HCEC 1CT (cell line): ENCODE measurements at regions not wholly inside any gene's neighbourhood (a gene's known extent, or its start where the extent isn't known, plus 50 kb on each side); places are given as distances from the start of the nearest gene placed in this dataset.

Source experiments
- DNase-seq: peaks from one replicate; pipeline ENCODE4 v3.0.0-alpha.2; 2017

GRCh38 chr10:8438603-8439002 is 384.1 kb downstream of the GATA3 start:
- no peak for DNase-seq

GRCh38 chr10:8439040-8439439 is 384.6 kb downstream of the GATA3 start:
- DNase-seq = no peak

DNA sequence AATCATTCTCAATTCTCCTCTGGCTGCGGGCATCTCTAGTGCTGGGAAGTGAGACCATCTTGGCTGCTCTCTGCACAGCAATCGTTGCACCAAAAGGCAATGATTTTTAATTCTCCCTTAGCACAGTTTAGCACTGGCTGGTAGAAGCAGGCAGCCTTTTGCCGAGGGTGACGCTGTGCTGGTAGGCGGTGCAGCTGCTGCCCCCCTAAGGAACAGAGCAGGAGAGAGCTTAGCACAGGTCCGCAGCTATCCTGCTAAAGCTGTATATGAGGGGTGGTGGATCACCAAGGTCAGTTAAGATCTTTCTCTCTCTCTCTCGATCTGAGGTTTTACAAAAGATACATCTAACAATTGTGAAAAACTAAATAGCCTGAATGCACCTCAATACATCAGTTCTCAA is 390.1 kb downstream of the GATA3 start:
- no peak for DNase-seq

- no peak for DNase-seq
Measured at GRCh38 chr10:8445353-8445752, 390.9 kb downstream of the GATA3 start.

DNA sequence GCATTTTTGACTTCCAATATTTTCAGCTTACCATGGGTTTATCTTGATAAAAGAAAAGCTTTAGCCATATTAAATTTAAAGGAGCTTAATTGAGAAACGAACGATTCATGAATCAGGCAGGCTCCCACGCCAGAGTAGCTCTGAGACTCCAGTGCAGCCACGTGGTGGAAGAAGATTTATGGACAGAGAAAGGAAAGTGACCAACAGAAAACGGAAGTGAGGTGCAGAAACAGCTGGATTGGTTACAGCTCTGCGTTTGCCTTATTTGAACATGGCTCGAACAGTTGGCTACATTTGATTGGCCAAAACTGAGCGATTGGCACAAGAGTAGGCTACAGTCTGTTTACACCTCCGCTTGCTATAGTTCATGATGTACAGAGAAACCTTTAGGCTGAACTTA is 395.4 kb downstream of the GATA3 start:
- DNase-seq = no peak

GRCh38 chr10:8453587-8453986 is 399.1 kb downstream of the GATA3 start:
- no peak for DNase-seq

DNA sequence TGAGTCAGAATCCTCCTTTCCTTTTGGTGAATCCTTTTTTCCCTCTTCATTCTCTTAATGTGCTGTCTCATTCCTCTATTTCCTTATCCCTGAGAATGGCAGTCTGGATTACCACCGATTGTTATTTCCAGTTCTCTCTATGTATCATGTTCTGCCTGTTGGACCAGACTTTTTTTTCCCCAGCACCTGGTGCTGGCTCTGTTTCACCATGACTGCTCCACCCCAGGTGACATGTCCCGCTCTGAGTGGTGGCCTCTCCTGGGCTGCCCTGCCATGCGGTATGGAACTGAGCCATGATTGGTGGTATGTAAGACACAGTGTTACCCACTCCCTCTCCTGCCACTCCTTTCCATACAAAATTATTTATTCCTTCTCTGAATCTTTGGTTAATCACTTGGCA is 399.9 kb downstream of the GATA3 start:
- DNase-seq = no peak

- no peak for DNase-seq
Measured at GRCh38 chr10:8455181-8455580, 400.7 kb downstream of the GATA3 start.

GRCh38 chr10:8456386-8456785 is 401.9 kb downstream of the GATA3 start:
- DNase-seq = no peak

- no peak for DNase-seq
Measured at GRCh38 chr10:8460626-8461025, 406.1 kb downstream of the GATA3 start.

DNA sequence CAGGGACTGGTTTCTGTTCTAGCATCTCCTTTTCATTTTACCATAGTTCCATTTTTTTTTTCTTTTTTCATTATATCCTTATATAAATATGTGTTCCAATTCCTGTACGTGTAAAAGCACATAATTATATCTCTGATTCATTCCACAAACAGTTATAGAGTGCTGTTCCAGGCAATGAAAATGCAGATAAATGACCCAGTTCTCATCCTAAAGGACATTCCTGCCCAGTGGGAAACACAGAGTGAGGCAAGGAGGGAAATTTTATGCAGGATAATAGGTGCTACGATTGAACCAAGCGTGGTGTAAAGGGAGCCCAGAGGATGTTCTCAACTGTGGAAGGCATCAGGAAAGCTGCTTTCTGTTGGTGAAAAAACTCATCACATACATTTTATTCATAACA is 408.1 kb downstream of the GATA3 start:
- no peak for DNase-seq

DNA sequence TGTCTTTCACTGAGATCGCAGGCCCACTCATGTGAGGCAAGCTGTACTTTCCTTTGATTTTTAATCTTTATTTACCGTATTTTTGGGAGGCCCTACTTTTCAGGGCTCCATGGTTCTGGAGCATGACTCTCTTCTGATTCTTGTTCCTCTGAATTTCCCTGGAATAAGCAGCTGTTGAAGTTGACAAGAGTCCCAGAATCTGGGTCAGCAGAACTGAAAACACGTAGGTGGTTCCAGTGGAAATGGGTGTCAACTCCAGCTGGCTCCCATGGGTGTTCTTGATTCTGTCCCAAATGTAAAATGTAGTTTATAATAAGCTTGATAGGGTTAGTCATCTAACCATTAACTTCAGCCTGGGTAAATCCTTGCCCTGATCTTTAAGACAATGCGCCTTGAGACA is 409.4 kb downstream of the GATA3 start:
- DNase-seq = no peak

GRCh38 chr10:8468477-8468876 is 414.0 kb downstream of the GATA3 start:
- DNase-seq = no peak

DNA sequence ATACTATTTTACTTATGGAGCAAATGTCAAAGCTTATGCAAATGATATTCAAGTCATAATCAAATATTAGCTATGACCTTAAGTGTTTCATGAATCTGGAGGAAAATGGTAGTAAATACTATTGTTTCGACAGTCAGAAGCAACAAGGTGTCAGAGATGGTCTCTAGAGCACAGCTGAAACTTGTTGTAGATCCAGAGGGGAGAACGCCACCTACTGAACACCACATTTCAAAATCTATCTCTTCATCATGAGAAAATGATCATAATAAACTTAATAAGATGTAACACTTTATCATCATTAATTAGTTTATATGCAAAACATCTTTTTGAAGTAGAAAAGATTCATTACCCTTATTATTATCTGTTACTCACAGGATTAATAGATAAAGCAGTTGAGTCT is 418.7 kb downstream of the GATA3 start:
- no peak for DNase-seq

DNA sequence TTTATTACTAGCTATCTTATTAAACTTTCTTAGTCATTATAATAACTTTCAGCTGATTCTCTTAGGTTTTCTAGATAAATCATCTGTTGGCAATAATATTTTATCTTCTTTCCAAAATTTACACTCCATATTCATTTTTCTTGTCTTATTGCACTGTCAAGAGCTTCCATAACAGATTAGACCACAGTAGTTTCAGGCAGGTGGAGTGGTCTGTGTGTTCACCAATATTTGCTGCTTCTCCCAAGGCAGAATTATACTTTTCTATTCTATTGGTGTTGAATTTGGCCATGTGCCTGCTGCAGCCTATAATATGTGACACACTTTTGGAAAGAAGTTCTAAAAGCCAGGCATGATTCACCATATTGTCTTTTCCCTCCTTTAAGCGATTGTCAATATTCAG is 422.8 kb downstream of the GATA3 start:
- DNase-seq = no peak

DNA sequence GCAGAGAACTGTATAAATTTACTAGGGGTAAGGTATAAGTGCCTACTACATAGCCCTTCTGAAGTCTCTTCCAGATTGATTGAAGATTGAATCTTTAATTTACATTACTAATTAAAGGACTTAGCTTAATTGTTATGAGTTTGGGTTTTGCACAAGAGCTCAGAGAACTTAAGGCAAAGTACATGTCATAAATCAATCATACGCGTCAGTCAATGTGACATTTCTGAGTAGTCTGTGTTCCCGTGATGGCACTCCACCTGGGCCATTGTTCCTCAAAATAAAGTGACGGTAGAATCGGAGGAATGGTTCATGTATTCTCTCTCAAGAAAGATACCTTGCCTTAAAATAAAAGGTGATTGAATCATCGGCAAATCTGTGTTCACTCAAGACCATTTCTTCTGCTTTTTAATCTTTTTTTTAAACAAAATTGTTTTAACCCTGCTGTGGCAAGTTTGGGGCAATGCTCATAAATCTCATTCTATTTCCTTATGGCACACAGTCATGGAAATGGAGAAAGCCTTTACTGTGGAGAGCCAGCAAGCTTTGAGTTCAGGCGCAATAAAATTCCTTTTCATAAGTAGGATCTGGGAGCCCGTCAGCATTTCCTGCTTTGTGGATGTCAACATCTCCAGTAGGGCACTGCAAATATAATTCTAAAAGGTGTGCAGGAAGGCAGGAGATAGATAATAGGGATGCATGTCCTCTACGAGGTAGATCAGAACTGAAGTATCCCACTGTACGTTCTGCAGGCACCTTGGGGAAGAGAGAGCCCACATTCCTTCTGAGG is 427.4 kb downstream of the GATA3 start:
- no peak for DNase-seq

GRCh38 chr10:8485032-8485431 is 430.5 kb downstream of the GATA3 start:
- DNase-seq = no peak

DNA sequence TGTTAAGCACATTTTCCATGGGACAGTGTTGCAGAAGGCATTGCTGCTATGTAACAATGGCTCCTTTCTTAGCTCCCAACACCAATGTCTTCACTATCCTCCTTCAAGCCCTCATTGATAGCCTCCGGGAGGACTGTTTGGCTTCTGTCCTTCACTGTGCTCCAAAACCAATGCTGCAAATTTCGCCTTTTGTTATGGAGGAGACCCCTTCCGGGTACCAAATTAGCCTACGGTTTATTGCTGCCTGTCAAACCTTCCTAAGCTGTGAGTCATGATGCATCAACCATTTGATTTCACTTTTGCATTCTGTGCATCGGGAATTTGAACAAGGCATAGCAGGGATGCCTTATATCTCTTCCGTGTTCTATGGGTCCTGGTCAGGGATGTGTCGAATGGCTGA is 432.9 kb downstream of the GATA3 start:
- DNase-seq = no peak

DNA sequence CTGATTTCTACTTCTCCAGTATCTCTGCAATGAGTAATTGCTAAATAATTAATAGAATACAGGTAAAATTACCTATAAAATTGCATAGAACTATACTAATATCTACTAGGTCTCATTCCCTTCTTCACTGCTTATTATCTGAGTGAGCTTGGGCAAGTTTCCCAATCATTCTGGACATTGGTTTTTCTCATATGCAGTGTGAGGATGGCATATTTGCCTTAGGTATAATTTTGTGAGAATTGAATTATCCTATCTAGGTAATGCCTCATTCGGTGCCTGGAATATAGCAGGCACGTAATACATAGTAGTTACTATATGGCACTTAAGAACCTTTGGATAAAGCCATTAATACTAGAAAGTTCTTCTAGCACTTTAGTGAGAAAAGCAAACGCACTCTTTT is 434.7 kb downstream of the GATA3 start:
- DNase-seq = no peak

- DNase-seq = no peak
Measured at GRCh38 chr10:8489823-8490222, 435.3 kb downstream of the GATA3 start.

DNA sequence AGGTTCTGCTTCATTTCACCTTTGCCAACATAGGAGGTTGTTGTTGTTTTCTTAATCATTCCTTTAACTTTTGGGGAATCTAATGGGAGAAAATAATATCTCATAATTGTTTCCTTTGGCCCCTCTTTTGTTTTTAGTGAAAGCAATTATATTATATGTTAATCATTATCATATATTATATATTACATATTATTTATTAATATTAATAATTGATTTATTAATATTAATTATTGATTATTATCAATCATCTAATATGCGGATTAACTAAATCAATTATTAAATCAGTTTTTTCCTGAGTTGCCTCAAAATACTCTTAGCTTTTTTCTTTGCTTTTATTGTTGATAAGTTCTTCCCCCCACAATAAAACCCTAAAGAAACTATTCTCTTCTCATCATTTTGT is 443.8 kb downstream of the GATA3 start:
- no peak for DNase-seq

- DNase-seq = no peak
Measured at GRCh38 chr10:8498881-8499280, 444.4 kb downstream of the GATA3 start.

DNA sequence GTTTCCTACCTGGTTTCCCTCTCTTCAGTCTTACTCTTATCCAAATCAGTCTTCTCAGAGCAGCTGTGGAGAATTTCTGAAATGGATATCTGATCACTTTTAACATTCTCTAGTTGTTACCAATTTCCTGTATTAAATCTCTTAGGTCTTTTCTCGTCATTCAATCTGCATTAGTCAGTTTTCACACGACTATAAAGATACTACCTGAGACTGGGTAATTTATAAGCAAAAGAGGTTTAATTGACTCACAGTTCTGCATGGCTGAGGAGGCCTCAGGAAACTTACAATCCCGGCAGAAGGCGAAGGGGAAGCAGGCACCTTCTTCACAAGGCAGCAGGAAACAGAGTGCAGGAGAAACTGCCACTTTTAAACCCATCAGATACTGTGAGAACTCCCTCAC is 444.8 kb downstream of the GATA3 start:
- no peak for DNase-seq

DNA sequence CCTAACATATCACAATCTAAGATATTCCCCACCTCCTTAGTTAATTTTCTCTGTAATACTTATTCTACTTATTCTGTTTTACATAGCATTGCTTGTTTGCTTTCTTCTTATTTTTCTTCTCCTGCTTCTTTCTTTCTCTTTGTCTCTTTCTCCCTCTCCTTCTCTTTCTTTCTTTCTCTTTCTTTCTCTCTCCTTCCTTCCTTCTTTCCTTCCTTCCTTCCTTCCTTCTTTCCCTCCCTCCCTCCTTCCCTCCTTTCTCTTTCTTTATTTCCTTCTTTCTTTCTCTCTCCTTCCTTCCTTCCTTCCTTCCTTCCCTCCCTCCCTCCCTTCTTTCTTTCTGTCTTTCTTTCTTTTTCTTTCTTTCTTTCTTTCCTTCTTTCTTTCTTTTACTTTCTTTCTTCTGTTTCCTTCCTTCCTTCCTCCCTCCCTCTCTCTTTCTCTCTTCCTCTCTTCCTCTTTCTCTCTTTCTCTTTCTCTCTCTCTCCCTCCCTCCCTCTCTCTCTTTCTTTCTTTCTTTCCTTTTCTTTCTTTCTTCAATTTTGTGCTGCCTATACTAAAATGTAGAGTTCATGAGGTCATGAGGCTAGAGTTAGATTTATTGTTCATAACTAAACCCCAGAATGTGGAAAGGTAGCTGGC is 445.4 kb downstream of the GATA3 start:
- no peak for DNase-seq

DNA sequence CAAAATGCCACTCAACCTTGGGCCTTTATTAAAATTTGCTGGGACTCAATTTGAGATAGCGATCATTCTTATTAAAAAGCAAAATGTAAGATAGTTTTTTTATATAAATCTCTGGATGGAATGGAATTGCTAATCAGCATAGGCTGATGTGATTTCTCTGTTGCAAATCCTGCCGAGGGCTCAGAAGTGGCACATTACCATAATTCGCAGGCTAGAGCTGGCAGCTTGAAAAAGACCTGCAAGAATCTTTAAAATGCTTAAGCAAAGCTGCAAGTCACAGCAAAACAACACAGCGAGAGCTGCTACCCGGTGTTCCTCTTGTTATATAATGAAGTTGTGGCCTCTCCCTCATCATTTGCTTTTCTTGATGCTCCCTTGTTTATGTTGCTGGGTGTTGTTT is 448.1 kb downstream of the GATA3 start:
- no peak for DNase-seq
